Erythroblast (primary cell): ENCODE measurements at regions not wholly inside any gene's neighbourhood (a gene's known extent, or its start where the extent isn't known, plus 50 kb on each side); places are given as distances from the start of the nearest gene placed in this dataset.

Source experiments
- GATA1 ChIP-seq: IDR thresholded peaks from 2 replicates; pipeline ENCODE4 v1.6.1; 2011; ENCODE audit warnings: low read depth, mild to moderate bottlenecking, control low read depth, low read length, moderate library complexity
- POLR2A ChIP-seq: IDR thresholded peaks from 2 replicates; pipeline ENCODE4 v1.6.1; 2011; ENCODE audit warnings: mild to moderate bottlenecking, low read length

DNA sequence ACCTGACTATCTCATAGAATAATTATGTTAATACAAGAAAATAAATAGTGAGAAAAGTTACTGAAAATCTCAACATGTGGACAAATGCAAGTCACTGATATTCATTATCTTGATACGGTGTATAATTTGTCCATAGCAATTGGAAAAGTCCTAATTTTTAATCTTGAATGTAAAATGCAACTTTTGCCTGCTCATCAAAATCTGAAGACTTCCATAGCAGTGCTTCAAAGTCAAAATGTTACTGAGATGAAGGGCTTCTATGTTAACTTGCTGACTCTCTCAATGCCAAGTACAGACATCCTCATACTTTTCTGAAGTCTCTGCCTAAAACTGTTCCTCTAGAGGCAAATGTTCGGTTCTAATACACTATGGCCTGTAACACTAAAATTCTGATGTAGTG lies 1300.1 kb upstream of the EPHA6 start:
- no peak for TF ChIP-seq POLR2A
- no peak for TF ChIP-seq GATA1
